Stimulated activated CD8-positive, alpha-beta memory T cell treated with anti-CD3 and anti-CD28 coated beads, Interleukin-4, amount 100 ng/mL, for 4 hours (primary cell): ENCODE measurements at regions not wholly inside any gene's neighbourhood (a gene's known extent, or its start where the extent isn't known, plus 50 kb on each side); places are given as distances from the start of the nearest gene placed in this dataset.
A peak's percentile ranks its signal among the peaks of the same experiment; 100 is the strongest.
"Not testable (repeated sequence)": the region's sequence is repeated elsewhere in the genome, so short reads cannot be mapped to it uniquely, and the experiment has no call there.

Source experiments
- DNase-seq, 2 donors: peaks; one replicate each; pipeline ENCODE4 v3.0.0-alpha.2; 2020; ENCODE audit warnings: low read depth in 2 of 2, low spot score in 1 of 2

GRCh38 chr3:197407526-197407925 is 109.1 kb upstream of the DLG1 start:
- no peak for DNase-seq

- DNase-seq = no peak
Measured at GRCh38 chr3:197407053-197407452, 108.6 kb upstream of the DLG1 start.

GRCh38 chr3:197406266-197406665 is 107.9 kb upstream of the DLG1 start:
- no peak for DNase-seq

- DNase-seq = no peak
Measured at GRCh38 chr3:197404754-197405153, 106.3 kb upstream of the DLG1 start.

- DNase-seq = no peak
Measured at GRCh38 chr3:197404030-197404429, 105.6 kb upstream of the DLG1 start.

- DNase-seq = not testable (repeated sequence)
Measured at GRCh38 chr3:197402401-197402800, 104.0 kb upstream of the DLG1 start.

GRCh38 chr3:197399486-197399885 is 101.1 kb upstream of the DLG1 start:
- DNase-seq = no peak

GRCh38 chr3:197398286-197398878 is 100.0 kb upstream of the DLG1 start:
- DNase-seq = no peak

GRCh38 chr3:197397838-197398237 is 99.4 kb upstream of the DLG1 start:
- no peak for DNase-seq

GRCh38 chr3:197394464-197395321 is 96.3 kb upstream of the DLG1 start:
- DNase-seq = peak in 1 of 2 donors; percentile 6

- DNase-seq = not testable (repeated sequence)
Measured at GRCh38 chr3:197394126-197394463, 95.7 kb upstream of the DLG1 start.

GRCh38 chr3:197393711-197394110 is 95.3 kb upstream of the DLG1 start:
- no peak for DNase-seq

GRCh38 chr3:197392961-197393360 is 94.5 kb upstream of the DLG1 start:
- DNase-seq = no peak

- no peak for DNase-seq
Measured at GRCh38 chr3:197381371-197381770, 83.0 kb upstream of the DLG1 start.

GRCh38 chr3:197380786-197381185 is 82.4 kb upstream of the DLG1 start:
- DNase-seq = no peak

GRCh38 chr3:197378985-197379718 is 80.7 kb upstream of the DLG1 start:
- DNase-seq = no peak

GRCh38 chr3:197376735-197377555 is 78.5 kb upstream of the DLG1 start:
- DNase-seq = no peak

GRCh38 chr3:197376020-197376419 is 77.6 kb upstream of the DLG1 start:
- no peak for DNase-seq

- DNase-seq = no peak
Measured at GRCh38 chr3:197375001-197375441, 76.6 kb upstream of the DLG1 start.

- DNase-seq = no peak
Measured at GRCh38 chr3:197373096-197373495, 74.7 kb upstream of the DLG1 start.

GRCh38 chr3:197372047-197372661 is 73.7 kb upstream of the DLG1 start:
- DNase-seq = no peak
